GM12878 (cell line): ENCODE measurements at regions not wholly inside any gene's neighbourhood (a gene's known extent, or its start where the extent isn't known, plus 50 kb on each side); places are given as distances from the start of the nearest gene placed in this dataset.

Source experiments
- BCL11A ChIP-seq: IDR thresholded peaks from 2 replicates; pipeline ENCODE4 v1.6.1; 2011; ENCODE audit warnings: low read depth, low read length
- CEBPB ChIP-seq, 2 experiments: fragments of 150-350 bp in 1 of 2; IDR thresholded peaks; 2 replicates each; pipeline ENCODE4 v1.6.1; 2012 to 2014; ENCODE audit warnings: low read depth in 2 of 2, low read length in 2 of 2, borderline replicate concordance in 1 of 2, inconsistent platforms in 1 of 2
- NFIC ChIP-seq: IDR thresholded peaks from 2 replicates; pipeline ENCODE4 v1.6.1; 2012; ENCODE audit warnings: low read depth, mild to moderate bottlenecking, inconsistent platforms, low read length, moderate library complexity
- TAF1 ChIP-seq: IDR thresholded peaks from 2 replicates; pipeline ENCODE4 v1.6.1; 2011; ENCODE audit warnings: mild to moderate bottlenecking, low read depth, low read length, borderline replicate concordance

GRCh38 chr4:124321364-124321763 is 391.2 kb downstream of the ANKRD50 start:
- TF ChIP-seq BCL11A (no peak), CEBPB (IDR thresholded peaks at IDR 0.05; ENCODE audit: borderline replicate concordance in 1 of 2, low read depth in 2 of 2, low read length in 2 of 2) (no peak), TAF1 (no peak), NFIC (no peak)
